Subcutaneous abdominal adipose tissue (tissue), 5 donors: ENCODE measurements at regions not wholly inside any gene's neighbourhood (a gene's known extent, or its start where the extent isn't known, plus 50 kb on each side); places are given as distances from the start of the nearest gene placed in this dataset.

ENCODE experiments used
- H3K27ac ChIP-seq: one replicate; pipeline ENCODE4 v1.7.0; 2013; ENCODE audit warnings: low read depth, mild to moderate bottlenecking, inconsistent platforms, low read length, moderate library complexity
- H3K27me3 ChIP-seq, 5 donors: one replicate each; pipeline ENCODE4 v1.7.0; 2013; ENCODE audit warnings: low read length in 5 of 5, inconsistent platforms in 1 of 5; ENCODE audit not compliant: control insufficient read depth in 5 of 5, insufficient read depth in 4 of 5
- H3K36me3 ChIP-seq, 5 donors: one replicate each; pipeline ENCODE4 v1.7.0; 2013; ENCODE audit warnings: low read length in 5 of 5; ENCODE audit not compliant: control insufficient read depth in 5 of 5, insufficient read depth in 5 of 5
- H3K4me1 ChIP-seq, 5 donors: one replicate each; pipeline ENCODE4 v1.7.0; 2013; ENCODE audit warnings: low read length in 5 of 5, mild to moderate bottlenecking in 3 of 5, moderate library complexity in 1 of 5; ENCODE audit not compliant: control insufficient read depth in 5 of 5, insufficient read depth in 5 of 5
- H3K4me3 ChIP-seq, 5 donors: one replicate each; pipeline ENCODE4 v1.7.0; 2013; ENCODE audit warnings: low read length in 5 of 5, low read depth in 1 of 5
- H3K9ac ChIP-seq, 5 donors: one replicate each; pipeline ENCODE4 v1.7.0; 2013; ENCODE audit warnings: low read length in 5 of 5, mild to moderate bottlenecking in 4 of 5, moderate library complexity in 3 of 5
- H3K9me3 ChIP-seq, 5 donors: one replicate each; pipeline ENCODE4 v1.7.0; 2013; ENCODE audit warnings: low read length in 5 of 5; ENCODE audit not compliant: control insufficient read depth in 5 of 5
- donor health status: healthy.
- donor health status: healthy.
- donor health status: healthy.
- donor health status: healthy.
- donor health status: healthy.

- no peak overlapping the region for H3K4me3 ChIP-seq
Measured at GRCh38 chr2:161097157-161097556, 63.1 kb upstream of the TANK start.

GRCh38 chr2:161100211-161100895 is 59.9 kb upstream of the TANK start:
- H3K4me1 ChIP-seq = peaks cover 0 to 16% (median 10%) of the 10 kb centered on the region in 5 donors
- no peak overlapping the region for H3K4me3 ChIP-seq
- no peaks in the 10 kb centered on the region for H3K36me3 ChIP-seq
- no peaks in the 10 kb centered on the region for H3K27me3 ChIP-seq
- no peak overlapping the region for H3K9ac ChIP-seq
- no peaks in the 10 kb centered on the region for H3K9me3 ChIP-seq
- no peak overlapping the region for H3K27ac ChIP-seq

More at GRCh38 chr2:161097157-161097556, 63.1 kb upstream of the TANK start:
- Histone ChIP-seq H3K36me3 (no peaks in the 10 kb centered on the region), H3K27me3 (no peaks in the 10 kb centered on the region), H3K9ac (no peak overlapping the region), H3K9me3 (no peaks in the 10 kb centered on the region), H3K4me1 (peaks cover 0 to 10% (median 7%) of the 10 kb centered on the region in 5 donors), H3K27ac (no peak overlapping the region)

- Histone ChIP-seq H3K4me1 (peaks cover 0 to 10% (median 7%) of the 10 kb centered on the region in 5 donors), H3K36me3 (no peaks in the 10 kb centered on the region), H3K9me3 (no peaks in the 10 kb centered on the region), H3K27ac (no peak overlapping the region), H3K27me3 (no peaks in the 10 kb centered on the region), H3K4me3 (no peak overlapping the region), H3K9ac (no peak overlapping the region)
Measured at GRCh38 chr2:161101406-161101805, 58.8 kb upstream of the TANK start.

- H3K27ac ChIP-seq = peak overlapping the region; percentile 25
- peaks cover 0 to 7% (median 6%) of the 10 kb centered on the region in 5 donors for H3K4me1 ChIP-seq
- H3K36me3 ChIP-seq = no peaks in the 10 kb centered on the region
- no peak overlapping the region for H3K9ac ChIP-seq
- H3K27me3 ChIP-seq = no peaks in the 10 kb centered on the region
- no peak overlapping the region for H3K4me3 ChIP-seq
- no peaks in the 10 kb centered on the region for H3K9me3 ChIP-seq
Measured at GRCh38 chr2:161102770-161103450, 57.3 kb upstream of the TANK start.

- Histone ChIP-seq H3K36me3 (no peaks in the 10 kb centered on the region), H3K4me3 (no peak overlapping the region), H3K27me3 (no peaks in the 10 kb centered on the region), H3K9ac (no peak overlapping the region), H3K4me1 (peaks cover 0 to 7% (median 6%) of the 10 kb centered on the region in 5 donors), H3K27ac (no peak overlapping the region), H3K9me3 (no peaks in the 10 kb centered on the region)
Measured at GRCh38 chr2:161103451-161103831, 56.8 kb upstream of the TANK start.

- H3K27ac ChIP-seq = no peak overlapping the region
- no peaks in the 10 kb centered on the region for H3K9me3 ChIP-seq
- no peaks in the 10 kb centered on the region for H3K27me3 ChIP-seq
- no peak overlapping the region for H3K4me3 ChIP-seq
- H3K36me3 ChIP-seq = no peaks in the 10 kb centered on the region
- H3K4me1 ChIP-seq = peaks cover 0 to 7% (median 6%) of the 10 kb centered on the region in 5 donors
- no peak overlapping the region for H3K9ac ChIP-seq
Measured at GRCh38 chr2:161104054-161104553, 56.1 kb upstream of the TANK start.

GRCh38 chr2:161107265-161107664 is 53.0 kb upstream of the TANK start:
- no peak overlapping the region for H3K9ac ChIP-seq
- H3K27me3 ChIP-seq = no peaks in the 10 kb centered on the region
- no peak overlapping the region for H3K27ac ChIP-seq
- no peaks in the 10 kb centered on the region for H3K36me3 ChIP-seq
- no peak overlapping the region for H3K4me3 ChIP-seq
- H3K4me1 ChIP-seq = peaks cover 0 to 6% (median 0%) of the 10 kb centered on the region in 5 donors
- H3K9me3 ChIP-seq = no peaks in the 10 kb centered on the region
